Upper lobe of right lung (tissue), 1 donor: ENCODE measurements at regions not wholly inside any gene's neighbourhood (a gene's known extent, or its start where the extent isn't known, plus 50 kb on each side); places are given as distances from the start of the nearest gene placed in this dataset.

ENCODE experiments used
- ATAC-seq: fragments of 200-7000 bp; cut with Tn5 transposase; one replicate; pipeline ENCODE4 v1.9.1; 2020; ENCODE audit warnings: mild to moderate bottlenecking, moderate library complexity
- DNase-seq: peaks from one replicate; pipeline ENCODE4 v3.0.0-alpha.2; 2020
- H3K27ac ChIP-seq: fragments of 200-600 bp; one replicate; pipeline ENCODE4 v1.8.0; 2022
- H3K27me3 ChIP-seq: fragments of 200-600 bp; one replicate; pipeline ENCODE4 v1.8.0; 2022; ENCODE audit warnings: mild to moderate bottlenecking
- H3K36me3 ChIP-seq: fragments of 200-600 bp; one replicate; pipeline ENCODE4 v1.8.0; 2022
- H3K4me1 ChIP-seq: fragments of 200-600 bp; one replicate; pipeline ENCODE4 v1.8.0; 2022
- H3K4me3 ChIP-seq: fragments of 200-600 bp; one replicate; pipeline ENCODE4 v1.8.0; 2022; ENCODE audit warnings: mild to moderate bottlenecking
- H3K9me3 ChIP-seq: fragments of 200-600 bp; one replicate; pipeline ENCODE4 v1.8.0; 2022
- intact Hi-C: fragments of 100-400 bp; cut with DNase I; formaldehyde crosslinking; loops from one replicate; pipeline ENCODE4 v1.11.0; 2022
- TF ChIP-seq, protein P1 (sequence below): fragments of 200-600 bp; IDR thresholded peaks from one replicate; pipeline ENCODE4 v1.8.0; 2022; ENCODE audit warnings: antibody characterized with exemption
- donor health status: DM: no; HTN: yes; CAD: no; lungs with severe emphysema.

DNA sequence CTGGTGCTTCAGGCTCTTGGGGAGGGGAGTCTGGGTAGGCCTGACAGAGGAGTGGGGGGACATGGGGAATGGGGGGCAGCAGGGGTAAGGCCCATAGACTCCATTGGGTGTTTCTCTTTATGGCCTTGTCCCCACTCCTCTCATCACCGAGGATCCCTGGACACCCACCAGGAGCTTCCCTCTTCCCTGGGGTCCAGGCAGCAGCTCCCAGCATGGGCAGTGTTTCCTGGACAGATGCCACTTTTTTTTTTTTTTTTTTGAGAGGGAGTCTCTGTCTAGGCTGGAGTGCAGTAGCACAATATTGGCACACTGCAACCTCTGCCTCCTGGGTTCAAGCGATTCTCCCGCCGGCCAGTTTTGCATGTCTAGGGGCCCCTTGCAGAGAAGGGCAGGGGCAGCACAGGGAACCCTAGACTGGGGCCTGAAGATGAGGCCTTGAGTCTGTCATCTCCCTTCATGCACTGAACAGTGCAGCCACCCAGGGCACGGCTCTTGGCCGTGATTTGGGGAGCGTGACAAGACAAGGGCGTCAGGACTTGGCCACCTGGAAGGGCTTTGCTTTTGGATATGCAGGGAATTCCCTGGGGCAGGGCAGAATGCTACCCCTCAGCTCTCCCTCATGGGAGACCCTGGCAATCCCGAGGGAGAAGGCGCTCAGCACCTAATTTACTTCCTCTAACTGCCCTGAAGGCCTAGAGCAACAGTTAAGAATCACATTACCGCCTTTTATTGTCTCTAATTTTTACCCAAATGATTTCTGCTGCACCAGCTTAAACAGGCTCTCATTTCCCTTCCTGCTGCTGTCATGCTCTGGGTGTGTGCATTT is 213.9 kb upstream of the ZNF536 start:
- no peak for ATAC-seq
- DNase-seq, result no peak
- intact Hi-C loops, result no loop called here
- Histone ChIP-seq H3K36me3 (no peaks in the 10 kb centered on the region), H3K9me3 (no peaks in the 10 kb centered on the region), H3K27me3 (peaks cover 5% of the 10 kb centered on the region), H3K27ac (no peak overlapping the region), H3K4me3 (no peak overlapping the region), H3K4me1 (no peaks in the 10 kb centered on the region)
- TF ChIP-seq, protein P1, sequence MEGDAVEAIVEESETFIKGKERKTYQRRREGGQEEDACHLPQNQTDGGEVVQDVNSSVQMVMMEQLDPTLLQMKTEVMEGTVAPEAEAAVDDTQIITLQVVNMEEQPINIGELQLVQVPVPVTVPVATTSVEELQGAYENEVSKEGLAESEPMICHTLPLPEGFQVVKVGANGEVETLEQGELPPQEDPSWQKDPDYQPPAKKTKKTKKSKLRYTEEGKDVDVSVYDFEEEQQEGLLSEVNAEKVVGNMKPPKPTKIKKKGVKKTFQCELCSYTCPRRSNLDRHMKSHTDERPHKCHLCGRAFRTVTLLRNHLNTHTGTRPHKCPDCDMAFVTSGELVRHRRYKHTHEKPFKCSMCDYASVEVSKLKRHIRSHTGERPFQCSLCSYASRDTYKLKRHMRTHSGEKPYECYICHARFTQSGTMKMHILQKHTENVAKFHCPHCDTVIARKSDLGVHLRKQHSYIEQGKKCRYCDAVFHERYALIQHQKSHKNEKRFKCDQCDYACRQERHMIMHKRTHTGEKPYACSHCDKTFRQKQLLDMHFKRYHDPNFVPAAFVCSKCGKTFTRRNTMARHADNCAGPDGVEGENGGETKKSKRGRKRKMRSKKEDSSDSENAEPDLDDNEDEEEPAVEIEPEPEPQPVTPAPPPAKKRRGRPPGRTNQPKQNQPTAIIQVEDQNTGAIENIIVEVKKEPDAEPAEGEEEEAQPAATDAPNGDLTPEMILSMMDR, result no peak

DNA sequence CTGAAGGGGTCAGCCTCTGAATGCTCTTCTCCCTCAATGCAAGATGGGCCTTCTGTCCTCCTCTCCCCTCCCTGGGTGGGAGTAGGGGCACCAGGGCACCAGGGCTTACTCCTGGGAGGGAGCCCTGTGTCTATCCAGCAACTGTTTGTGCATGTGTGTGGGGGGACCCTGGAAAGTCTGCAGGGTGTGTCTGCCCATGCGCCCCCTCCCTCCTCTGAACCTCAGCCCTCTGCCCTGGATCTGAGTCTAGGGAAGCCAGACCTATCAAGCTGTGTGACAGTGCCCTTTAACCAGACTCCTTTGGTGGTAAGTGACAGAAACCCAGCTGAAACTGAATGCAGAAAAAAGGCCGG is 213.3 kb upstream of the ZNF536 start:
- no peaks in the 10 kb centered on the region for H3K4me1 ChIP-seq
- H3K4me3 ChIP-seq, result no peak overlapping the region
- DNase-seq, result no peak
- TF ChIP-seq, protein P1, result no peak
- H3K27ac ChIP-seq, result no peak overlapping the region
- H3K9me3 ChIP-seq, result no peaks in the 10 kb centered on the region
- no peak for ATAC-seq
- peaks cover 5% of the 10 kb centered on the region for H3K27me3 ChIP-seq
- H3K36me3 ChIP-seq, result no peaks in the 10 kb centered on the region
- intact Hi-C loops, result no loop called here

DNA sequence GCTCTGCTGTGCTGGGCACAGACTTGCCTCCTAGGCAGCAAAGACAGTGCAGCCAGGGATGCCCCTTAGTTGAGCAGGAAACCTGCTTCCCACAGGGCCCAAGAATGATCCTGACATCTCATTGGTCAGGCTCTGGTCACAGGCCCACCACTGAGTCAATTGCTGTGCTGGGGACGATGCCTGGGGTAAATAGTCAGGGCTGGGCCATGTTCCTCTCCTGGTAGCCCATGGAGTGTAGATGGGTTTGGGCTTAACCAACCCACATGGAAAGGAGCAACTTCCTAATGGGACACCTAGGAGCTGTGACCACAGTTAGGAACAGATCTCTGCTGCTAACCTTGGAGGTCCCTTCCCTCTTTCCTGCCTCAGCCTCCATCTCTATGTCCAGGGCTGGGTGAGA is 212.5 kb upstream of the ZNF536 start:
- H3K36me3 ChIP-seq, result no peaks in the 10 kb centered on the region
- no peak for ATAC-seq
- intact Hi-C loops, result no loop called here
- H3K27me3 ChIP-seq, result peaks cover 5% of the 10 kb centered on the region
- no peaks in the 10 kb centered on the region for H3K4me1 ChIP-seq
- H3K4me3 ChIP-seq, result no peak overlapping the region
- H3K9me3 ChIP-seq, result no peaks in the 10 kb centered on the region
- DNase-seq, result no peak
- TF ChIP-seq, protein P1, result no peak
- H3K27ac ChIP-seq, result no peak overlapping the region

DNA sequence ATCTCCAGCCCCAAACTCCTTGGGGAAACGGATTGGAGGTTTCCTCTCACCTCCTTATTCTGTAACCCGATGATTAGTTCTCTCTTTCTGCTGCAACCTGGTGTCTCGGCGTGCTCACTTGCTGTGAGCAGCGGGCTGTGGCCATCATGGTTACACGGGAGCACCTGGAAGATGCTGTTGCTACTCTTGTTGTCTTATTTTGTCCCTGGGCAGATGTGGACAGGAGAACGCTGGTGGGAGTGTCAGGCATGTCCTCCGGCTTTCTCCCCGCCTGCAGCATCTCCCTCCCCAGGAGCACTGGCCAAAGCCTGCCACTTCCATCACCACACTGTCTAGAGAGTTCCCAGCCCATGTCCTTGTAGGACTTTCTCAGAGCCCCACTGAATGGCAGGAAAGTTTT is 211.8 kb upstream of the ZNF536 start:
- intact Hi-C loops, result no loop called here
- Histone ChIP-seq H3K4me3 (no peak overlapping the region), H3K9me3 (no peaks in the 10 kb centered on the region), H3K27me3 (peaks cover 5% of the 10 kb centered on the region), H3K36me3 (no peaks in the 10 kb centered on the region), H3K27ac (no peak overlapping the region), H3K4me1 (no peaks in the 10 kb centered on the region)
- ATAC-seq (no peak), DNase-seq (no peak)
- TF ChIP-seq, protein P1, result no peak

DNA sequence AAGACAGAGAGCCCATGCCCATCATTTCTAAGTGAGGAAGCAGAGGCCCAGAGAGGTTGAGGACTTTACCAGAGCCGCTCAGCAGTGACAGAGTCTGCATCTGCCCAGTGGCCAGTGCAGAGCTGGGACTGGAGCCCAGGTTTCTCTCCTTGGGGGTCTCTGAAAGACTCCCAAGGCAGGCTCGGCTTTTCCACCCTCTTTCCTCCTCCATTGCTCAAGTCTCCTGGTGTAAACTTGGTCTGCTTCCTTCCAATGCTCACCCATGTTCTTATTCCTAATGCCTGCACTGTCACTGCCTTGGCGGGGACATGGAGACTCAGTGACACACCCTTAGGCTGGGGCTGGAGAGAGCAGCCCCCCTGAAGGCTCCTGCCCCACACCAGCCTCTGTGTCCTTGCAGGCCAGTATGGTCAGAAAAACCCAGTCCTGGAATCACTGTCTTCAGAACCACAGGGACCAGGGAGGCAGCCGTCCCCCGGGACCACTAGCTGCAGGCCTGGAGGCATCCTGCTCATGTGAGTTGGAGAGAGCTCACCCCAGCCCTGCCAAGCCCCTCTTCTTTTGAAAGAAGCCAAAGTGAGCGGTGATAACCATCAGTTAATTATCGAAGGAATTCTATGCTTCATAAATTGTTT is 211.0 kb upstream of the ZNF536 start:
- no peak overlapping the region for H3K4me3 ChIP-seq
- TF ChIP-seq, protein P1, result no peak
- no peaks in the 10 kb centered on the region for H3K36me3 ChIP-seq
- no peaks in the 10 kb centered on the region for H3K9me3 ChIP-seq
- DNase-seq (no peak), ATAC-seq (no peak)
- H3K27ac ChIP-seq, result no peak overlapping the region
- H3K27me3 ChIP-seq, result no peaks in the 10 kb centered on the region
- intact Hi-C loops, result no loop called here
- no peaks in the 10 kb centered on the region for H3K4me1 ChIP-seq
